Upper lobe of left lung (tissue), 4 donors: ENCODE measurements at regions not wholly inside any gene's neighbourhood (a gene's known extent, or its start where the extent isn't known, plus 50 kb on each side); places are given as distances from the start of the nearest gene placed in this dataset.

Experiments
- EP300 ChIP-seq, 4 donors: sonication (generic); formaldehyde crosslinking; IDR thresholded peaks; one replicate each; pipeline ENCODE4 v1.5.1; 2017; ENCODE audit warnings: antibody characterized with exemption in 4 of 4, control low read depth in 2 of 4
- POLR2A ChIP-seq, 4 donors: fragments of 450-650 bp; IDR thresholded peaks; one replicate each; pipeline ENCODE4 v1.5.1; 2016 to 2017; ENCODE audit warnings: antibody characterized with exemption in 4 of 4, mild to moderate bottlenecking in 2 of 4
- POLR2AphosphoS5 ChIP-seq, 2 donors: sonication (generic); formaldehyde crosslinking; IDR thresholded peaks; one replicate each; pipeline ENCODE4 v1.5.1; 2017; ENCODE audit warnings: antibody characterized with exemption in 2 of 2
- TF ChIP-seq, protein P1 (sequence below), 6 experiments: fragments of 450-650 bp in 4 of 6; fragments of 200-600 bp in 2 of 6; sonication (generic) in 2 of 6; IDR thresholded peaks; one replicate each; pipeline ENCODE4 v1.5.1; 2016 to 2019; ENCODE audit warnings: antibody characterized with exemption in 6 of 6

DNA sequence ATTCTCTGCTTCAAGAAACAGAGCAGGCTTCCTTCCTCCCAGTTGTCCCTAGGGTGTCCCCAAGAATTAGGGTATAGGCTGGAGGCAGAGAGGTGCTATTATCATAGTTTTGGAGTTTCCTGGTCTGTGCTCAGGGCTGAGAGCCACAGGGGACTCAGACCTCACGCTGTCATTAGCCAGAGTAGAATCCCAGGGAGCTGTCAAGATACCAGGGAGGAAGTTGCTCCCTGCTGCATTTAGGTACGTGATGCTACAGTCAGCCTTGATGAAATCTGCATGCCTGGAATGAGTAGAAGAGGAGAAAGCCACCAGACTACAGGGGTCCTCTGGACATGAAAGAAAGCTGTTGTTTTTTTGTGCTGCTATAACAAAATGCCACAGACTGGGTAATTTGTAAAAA is 273.2 kb downstream of the SH3GL2 start:
- TF ChIP-seq POLR2AphosphoS5 (IDR thresholded peaks at IDR 0.05) (no peak), POLR2A (IDR thresholded peaks at IDR 0.05) (no peak), EP300 (IDR thresholded peaks at IDR 0.05) (no peak)
- TF ChIP-seq, protein P1, sequence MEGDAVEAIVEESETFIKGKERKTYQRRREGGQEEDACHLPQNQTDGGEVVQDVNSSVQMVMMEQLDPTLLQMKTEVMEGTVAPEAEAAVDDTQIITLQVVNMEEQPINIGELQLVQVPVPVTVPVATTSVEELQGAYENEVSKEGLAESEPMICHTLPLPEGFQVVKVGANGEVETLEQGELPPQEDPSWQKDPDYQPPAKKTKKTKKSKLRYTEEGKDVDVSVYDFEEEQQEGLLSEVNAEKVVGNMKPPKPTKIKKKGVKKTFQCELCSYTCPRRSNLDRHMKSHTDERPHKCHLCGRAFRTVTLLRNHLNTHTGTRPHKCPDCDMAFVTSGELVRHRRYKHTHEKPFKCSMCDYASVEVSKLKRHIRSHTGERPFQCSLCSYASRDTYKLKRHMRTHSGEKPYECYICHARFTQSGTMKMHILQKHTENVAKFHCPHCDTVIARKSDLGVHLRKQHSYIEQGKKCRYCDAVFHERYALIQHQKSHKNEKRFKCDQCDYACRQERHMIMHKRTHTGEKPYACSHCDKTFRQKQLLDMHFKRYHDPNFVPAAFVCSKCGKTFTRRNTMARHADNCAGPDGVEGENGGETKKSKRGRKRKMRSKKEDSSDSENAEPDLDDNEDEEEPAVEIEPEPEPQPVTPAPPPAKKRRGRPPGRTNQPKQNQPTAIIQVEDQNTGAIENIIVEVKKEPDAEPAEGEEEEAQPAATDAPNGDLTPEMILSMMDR (IDR thresholded peaks at IDR 0.05): no peak
